Gastrocnemius medialis (tissue), 4 donors: ENCODE measurements at regions not wholly inside any gene's neighbourhood (a gene's known extent, or its start where the extent isn't known, plus 50 kb on each side); places are given as distances from the start of the nearest gene placed in this dataset.

ENCODE experiments used
- CTCF ChIP-seq, 5 experiments: fragments of 450-650 bp in 3 of 5; fragments of 200-600 bp in 2 of 5; sonication (generic) in 2 of 5; IDR thresholded peaks in 4 of 5; conservative IDR thresholded peaks in 1 of 5; 1 replicate in 4 of 5; 2 replicates in 1 of 5; pipeline ENCODE4 v1.5.1; 2016 to 2019; ENCODE audit warnings: antibody characterized with exemption in 5 of 5, mild to moderate bottlenecking in 3 of 5, moderate library complexity in 3 of 5
- POLR2A ChIP-seq, 2 donors: fragments of 450-650 bp; IDR thresholded peaks; one replicate each; pipeline ENCODE4 v1.6.1; 2017; ENCODE audit warnings: antibody characterized with exemption in 2 of 2, mild to moderate bottlenecking in 2 of 2, moderate library complexity in 2 of 2

- TF ChIP-seq POLR2A (IDR thresholded peaks at IDR 0.05) = no peak
- TF ChIP-seq CTCF (IDR thresholded peaks at IDR 0.05 in 4 of 5, conservative IDR thresholded peaks at IDR 0.05 in 1 of 5) = no peak
These were observed 127.1 kb downstream of the DSC3 start for GRCh38 chr18:30915336-30915988.
